AG10803 (cell line): ENCODE measurements at regions not wholly inside any gene's neighbourhood (a gene's known extent, or its start where the extent isn't known, plus 50 kb on each side); places are given as distances from the start of the nearest gene placed in this dataset.

Source experiments
- DNase-seq: peaks from one replicate; pipeline ENCODE4 v3.0.0; 2010; ENCODE audit warnings: low read depth
- H3K4me3 ChIP-seq: 2 replicates; pipeline ENCODE4 v1.5.1; 2011; ENCODE audit warnings: mild to moderate bottlenecking, low read length, control low read depth
- CTCF ChIP-seq: conservative IDR thresholded peaks from 2 replicates; pipeline ENCODE4 v1.5.1; 2011; ENCODE audit warnings: mild to moderate bottlenecking, low read length, control low read depth, inconsistent platforms

GRCh38 chr11:121383716-121384115 is 68.4 kb upstream of the SORL1 start:
- TF ChIP-seq CTCF: no peak
- no peak overlapping the region for H3K4me3 ChIP-seq
- no peak for DNase-seq

- no peak for DNase-seq
- H3K4me3 ChIP-seq: no peak overlapping the region
- TF ChIP-seq CTCF: no peak
Observed at GRCh38 chr11:121385688-121386087, 66.4 kb upstream of the SORL1 start.
